GM19238 (cell line): ENCODE measurements at regions not wholly inside any gene's neighbourhood (a gene's known extent, or its start where the extent isn't known, plus 50 kb on each side); places are given as distances from the start of the nearest gene placed in this dataset.
A peak's percentile ranks its signal among the peaks of the same experiment; 100 is the strongest.
"Not testable (repeated sequence)": the region's sequence is repeated elsewhere in the genome, so short reads cannot be mapped to it uniquely, and the experiment has no call there.

ENCODE experiments used
- DNase-seq: peaks from one replicate; pipeline ENCODE4 v3.0.0; 2011; ENCODE audit warnings: low spot score; ENCODE audit not compliant: insufficient read length

DNA sequence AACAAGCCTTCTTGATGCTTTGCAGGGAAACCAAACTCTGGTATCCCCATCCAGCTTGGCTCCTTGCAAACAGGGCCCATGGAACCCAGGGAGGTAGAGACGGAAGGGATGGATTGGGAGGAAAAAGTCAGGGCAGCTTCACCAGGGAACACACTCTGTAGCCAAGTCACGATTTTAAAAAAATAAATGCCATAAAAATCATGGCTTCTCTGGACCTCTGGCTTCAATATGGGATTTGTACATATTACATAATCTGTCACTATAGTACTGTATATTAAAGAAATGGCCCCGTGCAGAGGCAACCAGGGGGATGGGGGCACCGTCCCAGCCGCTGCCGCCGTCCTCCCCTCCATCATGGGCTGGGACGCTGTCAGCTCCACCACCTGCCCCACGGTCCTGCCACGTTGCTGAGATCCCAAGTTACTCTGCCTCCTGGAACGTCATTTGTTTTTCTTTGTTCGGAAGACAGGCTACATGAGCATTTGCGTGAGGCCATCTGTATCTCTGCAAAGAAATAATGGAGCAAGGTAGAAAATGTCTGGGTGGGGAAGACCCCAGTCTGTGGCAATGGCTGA lies 313.3 kb downstream of the ZNF536 start:
- DNase-seq, result no peak

DNA sequence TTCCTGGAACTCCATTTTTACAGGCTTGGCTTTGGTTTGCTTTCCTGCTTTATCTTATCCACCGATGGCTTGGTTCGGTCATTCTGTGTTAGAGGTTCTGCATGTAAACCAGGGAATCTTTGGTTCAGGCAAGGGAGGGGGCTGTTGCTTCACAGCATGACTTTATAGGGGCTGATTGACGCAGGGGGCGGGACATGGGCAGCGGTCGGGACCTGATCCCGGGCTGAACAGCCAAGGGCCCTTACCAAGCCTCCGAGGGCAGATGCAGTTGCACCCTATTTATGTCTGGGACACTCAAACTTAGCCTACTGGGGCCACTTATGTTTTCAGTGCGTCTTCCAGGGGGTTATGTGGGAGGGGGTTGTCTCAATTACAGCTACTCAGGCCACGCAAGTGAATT lies 312.4 kb downstream of the ZNF536 start:
- no peak for DNase-seq

DNA sequence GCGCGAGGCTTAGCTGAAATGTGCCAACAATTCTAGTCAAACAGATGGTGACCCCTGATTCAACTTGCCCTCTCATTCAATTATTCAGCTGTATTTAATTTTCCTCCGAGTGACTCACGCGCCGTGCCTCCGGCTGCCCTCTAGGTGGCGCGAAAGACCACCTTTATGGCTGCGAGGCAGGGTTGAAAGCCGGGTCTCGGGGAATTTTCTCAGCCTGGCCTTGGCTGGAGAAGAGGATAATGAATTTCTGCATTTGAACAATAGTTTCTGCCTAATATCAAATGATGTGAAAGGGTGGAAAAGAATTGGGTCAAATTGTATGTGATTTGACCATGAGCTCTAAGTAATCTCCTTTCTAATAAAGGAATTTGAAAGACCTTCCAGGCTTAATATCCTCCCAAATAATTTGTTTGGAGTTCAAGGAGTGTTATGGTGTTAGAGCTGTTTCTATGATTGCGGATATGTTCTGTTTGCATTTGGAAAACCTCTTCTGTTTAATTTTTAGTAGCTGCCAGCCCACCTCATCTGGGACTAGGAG lies 310.9 kb downstream of the ZNF536 start:
- peak; percentile 53 for DNase-seq

DNA sequence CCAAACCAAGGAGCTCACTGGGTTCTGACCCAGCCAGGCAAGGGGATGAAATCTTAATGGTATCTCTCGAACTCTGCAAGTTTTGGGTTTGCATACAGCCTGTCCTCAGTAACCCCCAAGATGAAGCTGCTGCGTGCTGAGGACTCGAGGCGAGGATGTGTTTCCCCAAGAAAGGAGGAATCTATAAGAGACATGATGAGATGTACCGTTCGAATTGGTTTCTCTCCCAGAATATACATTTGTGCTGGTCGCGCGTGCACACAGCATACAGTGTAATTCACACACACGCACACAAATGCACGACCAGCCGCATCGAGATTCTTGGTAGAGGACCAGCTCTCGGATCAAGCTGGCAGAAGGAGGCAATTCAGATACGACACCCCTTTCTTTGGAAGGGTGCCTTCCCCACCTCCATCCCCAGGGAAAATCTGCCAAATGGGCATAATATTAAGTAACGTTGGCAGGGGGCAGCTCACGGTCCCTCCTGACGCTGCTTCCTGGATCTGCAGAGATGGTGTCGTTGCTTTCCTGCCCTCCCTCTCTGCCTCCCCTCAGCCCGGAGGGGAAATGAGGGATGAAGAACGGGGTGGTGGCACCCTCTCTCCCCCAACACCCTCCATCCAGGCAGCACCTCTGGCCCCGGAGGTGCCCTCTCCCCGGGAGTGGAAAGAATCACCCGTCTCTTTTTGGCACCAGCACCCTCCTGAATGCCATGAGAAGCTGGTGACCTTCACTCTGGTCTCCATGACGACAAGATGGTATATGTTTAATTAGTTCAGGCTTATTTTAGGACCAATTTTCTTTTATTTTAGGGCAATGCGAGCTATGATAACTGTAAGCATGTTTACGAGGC lies 310.2 kb downstream of the ZNF536 start:
- no peak for DNase-seq

DNA sequence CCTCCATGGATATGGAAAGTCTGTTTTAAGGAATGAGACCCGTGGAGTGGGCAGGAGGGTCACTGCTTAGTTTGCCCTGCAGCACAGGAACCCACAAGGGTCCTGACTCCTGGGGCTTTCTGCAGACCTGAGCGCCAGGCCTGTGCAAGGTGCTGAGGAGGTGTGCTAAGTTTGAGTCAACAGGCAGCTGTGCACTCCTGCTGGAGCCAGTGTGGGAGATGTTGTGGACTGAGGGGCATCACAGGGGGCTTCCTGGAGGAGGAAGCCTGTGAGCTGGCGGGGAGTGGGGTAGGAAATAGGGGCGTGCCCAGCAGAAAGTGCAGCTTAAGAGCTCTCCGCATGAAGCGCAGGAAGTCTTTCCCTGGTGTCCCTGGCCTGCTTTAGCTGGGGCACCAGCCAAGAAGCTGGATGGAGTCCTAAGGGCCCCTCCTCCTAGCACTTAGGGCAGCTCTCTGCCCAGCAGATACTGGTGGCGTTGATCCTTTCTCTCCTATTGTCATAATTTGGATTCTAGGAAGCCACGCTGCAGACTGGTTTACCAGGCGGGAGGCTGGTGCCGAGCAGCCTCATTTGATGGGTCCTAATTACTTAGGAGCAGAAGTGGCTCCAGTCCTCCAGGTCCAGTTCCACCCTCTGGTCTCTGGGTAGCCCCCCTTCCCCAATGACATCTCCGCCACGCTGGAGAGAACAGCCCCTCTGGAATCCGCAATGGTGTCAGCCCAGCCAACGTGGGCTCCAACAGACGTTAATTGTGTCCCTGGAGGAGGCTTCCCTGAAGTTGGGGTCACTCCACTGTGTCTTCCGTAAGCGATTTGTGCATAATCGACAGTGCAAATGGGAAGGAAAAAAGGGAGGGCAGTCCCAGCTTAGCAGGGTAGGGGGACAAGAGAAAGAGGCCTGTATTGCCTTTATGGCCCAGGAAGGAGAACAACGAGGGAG lies 309.2 kb downstream of the ZNF536 start:
- DNase-seq, result no peak

DNA sequence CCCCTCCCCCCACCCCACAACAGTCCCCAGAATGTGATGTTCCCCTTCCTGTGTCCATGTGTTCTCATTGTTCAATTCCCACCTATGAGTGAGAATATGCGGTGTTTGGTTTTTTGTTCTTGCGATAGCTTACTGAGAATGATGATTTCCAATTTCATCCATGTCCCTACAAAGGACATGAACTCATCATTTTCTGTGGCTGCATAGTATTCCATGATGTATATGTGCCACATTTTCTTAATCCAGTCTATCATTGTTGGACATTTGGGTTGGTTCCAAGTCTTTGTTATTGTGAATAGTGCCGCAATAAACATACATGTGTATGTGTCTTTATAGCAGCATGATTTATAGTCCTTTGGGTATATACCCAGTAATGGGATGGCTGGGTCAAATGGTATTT lies 308.2 kb downstream of the ZNF536 start:
- not testable (repeated sequence) for DNase-seq

GRCh38 chr19:30679789-30680188 lies 307.6 kb downstream of the ZNF536 start:
- no peak for DNase-seq

GRCh38 chr19:30679153-30679702 lies 307.0 kb downstream of the ZNF536 start:
- no peak for DNase-seq

- DNase-seq, result no peak
Observed at GRCh38 chr19:30678168-30678567, 306.0 kb downstream of the ZNF536 start.

- no peak for DNase-seq
Observed at GRCh38 chr19:30677702-30678101, 305.5 kb downstream of the ZNF536 start.

GRCh38 chr19:30676990-30677679 lies 305.0 kb downstream of the ZNF536 start:
- no peak for DNase-seq

DNA sequence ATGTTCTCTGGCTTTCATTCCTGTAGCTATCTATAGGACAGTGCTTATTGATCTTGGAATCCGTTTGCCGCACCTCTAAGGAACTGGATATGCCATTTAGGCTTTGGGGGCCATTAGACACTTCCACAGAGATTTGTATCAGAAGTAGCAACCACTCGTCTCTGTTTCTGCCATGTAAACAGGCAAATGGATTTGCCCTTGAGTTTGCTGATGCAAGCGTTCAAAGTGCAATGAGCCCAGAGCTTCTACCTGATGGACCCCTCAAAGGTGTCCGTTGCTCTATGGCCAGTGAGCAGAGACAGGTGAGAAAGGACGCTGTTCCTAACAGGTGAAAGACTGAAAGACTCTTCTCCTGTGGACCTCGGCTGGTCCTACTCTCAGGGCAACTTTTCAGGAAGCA lies 302.9 kb downstream of the ZNF536 start:
- DNase-seq, result no peak

DNA sequence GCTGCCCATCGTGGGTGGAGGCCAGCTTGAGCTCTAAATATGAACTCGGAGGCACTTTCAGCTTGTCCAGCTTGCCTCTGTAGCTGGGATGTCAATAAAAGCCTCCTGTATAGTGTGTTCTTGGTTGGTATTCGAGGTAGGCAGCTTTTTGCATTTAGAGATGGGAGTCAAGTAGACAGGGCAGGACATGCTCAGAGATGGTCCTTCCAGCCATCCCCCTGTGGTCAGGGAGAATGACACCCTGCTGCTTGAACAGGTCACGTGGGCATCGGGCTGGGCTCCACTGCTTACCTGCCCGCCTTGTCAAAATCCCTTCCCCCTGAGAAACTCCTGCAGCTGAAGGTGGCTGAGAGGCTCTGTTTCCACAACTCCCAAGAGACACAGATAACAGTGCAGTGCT lies 302.5 kb downstream of the ZNF536 start:
- no peak for DNase-seq

DNA sequence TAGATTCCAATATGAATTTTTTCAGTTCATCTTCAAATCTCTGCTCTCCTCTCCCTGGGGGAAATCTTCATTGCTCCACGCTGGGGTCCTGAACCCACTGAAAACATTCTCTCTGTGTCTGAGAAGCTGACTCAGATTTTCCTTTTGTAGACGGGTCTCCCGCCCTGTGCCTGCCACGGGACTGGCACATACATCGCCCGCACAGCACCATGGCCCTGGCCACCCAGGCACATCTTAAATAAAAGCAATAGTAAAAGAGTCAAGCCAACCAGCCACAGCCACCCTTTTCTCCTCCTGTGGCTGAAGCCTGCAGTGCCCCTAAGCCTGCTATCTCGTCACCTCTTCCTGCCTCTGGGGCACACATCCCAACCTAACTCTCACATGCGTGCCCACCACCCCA lies 301.2 kb downstream of the ZNF536 start:
- DNase-seq, result no peak

- DNase-seq, result no peak
Observed at GRCh38 chr19:30672926-30673325, 300.7 kb downstream of the ZNF536 start.

DNA sequence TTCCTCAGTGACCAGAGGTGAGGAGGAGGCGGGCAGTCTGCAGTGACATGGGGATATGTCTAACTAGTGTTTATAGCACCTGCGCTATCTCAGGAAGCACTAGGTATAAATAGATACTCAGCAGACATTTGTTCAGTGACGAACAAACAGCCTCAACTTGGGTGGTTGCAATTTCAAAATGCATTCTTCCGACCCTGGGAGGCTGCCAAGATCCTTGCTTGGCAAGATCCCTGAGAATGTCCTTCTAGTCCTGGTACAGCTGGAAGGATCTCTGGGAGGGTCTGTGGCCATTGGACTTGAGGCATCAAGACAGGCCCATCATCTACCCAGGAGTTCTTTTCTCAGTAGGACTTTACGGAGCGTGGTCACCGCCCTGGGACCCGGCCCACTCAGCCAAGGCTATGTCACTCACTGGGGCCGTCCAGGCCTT lies 299.5 kb downstream of the ZNF536 start:
- DNase-seq, result no peak

GRCh38 chr19:30671367-30671619 lies 299.1 kb downstream of the ZNF536 start:
- no peak for DNase-seq

GRCh38 chr19:30670562-30671366 lies 298.6 kb downstream of the ZNF536 start:
- DNase-seq, result no peak

GRCh38 chr19:30670011-30670329 lies 297.8 kb downstream of the ZNF536 start:
- no peak for DNase-seq

- peak; percentile 16 for DNase-seq
Observed at GRCh38 chr19:30669329-30670010, 297.3 kb downstream of the ZNF536 start.
